GM12878 (cell line): ENCODE measurements at regions not wholly inside any gene's neighbourhood (a gene's known extent, or its start where the extent isn't known, plus 50 kb on each side); places are given as distances from the start of the nearest gene placed in this dataset.

Experiments
- ATAC-seq: fragments of 200-7000 bp; cut with Tn5 transposase; 3 replicates; pipeline ENCODE4 v1.9.1; 2020; ENCODE audit warnings: mild to moderate bottlenecking, moderate library complexity
- BruUV-seq: library from RNA; stranded (reverse); fragments of 400-500 nt; replicated peaks from 2 replicates; lab custom pipeline; 2021; lab: Mats Ljungman, UMichigan
- CTCF ChIA-PET: fragments of 300-600 bp; sonication (Branson Sonifier 250); formaldehyde crosslinking; extraction: SDS; loops from one replicate; lab custom pipeline; 2021; ENCODE audit warnings: inconsistent platforms; lab: Yijun Ruan, JAX
- POLR2A ChIA-PET: fragments of 350-600 bp; formaldehyde crosslinking; extraction: SDS; loops from one replicate; lab custom pipeline; 2021; ENCODE audit warnings: inconsistent platforms; lab: Charles Lee
- RAD21 ChIA-PET: fragments of 300-600 bp; sonication (Branson Sonifier 250); formaldehyde crosslinking; loops from one replicate; lab custom pipeline; 2023; ENCODE audit warnings: antibody characterized with exemption; ENCODE audit not compliant: unreplicated experiment; lab: Charles Lee
- SMC1A ChIA-PET: fragments of 300-600 bp; sonication (Branson Sonifier 250); formaldehyde crosslinking; loops from one replicate; lab custom pipeline; 2023; ENCODE audit not compliant: unreplicated experiment, uncharacterized antibody; lab: Charles Lee
- DNase-seq: peaks from one replicate; pipeline ENCODE4 v3.0.0-alpha.2; 2011; ENCODE audit warnings: low read depth, low spot score
- FAIRE-seq: peaks from 3 replicates; lab custom pipeline; 2011; peaks lifted over from hg19 to GRCh38; lab: Jason Lieb, UNC
- H2AFZ ChIP-seq: 2 replicates; pipeline ENCODE4 v1.6.0; 2011; ENCODE audit warnings: low read depth, low read length, control low read depth; ENCODE audit not compliant: control insufficient read depth
- H3K27ac ChIP-seq: 2 replicates; pipeline ENCODE4 v1.5.1; 2011; ENCODE audit warnings: control low read depth; ENCODE audit not compliant: control insufficient read depth, insufficient read depth
- H3K27me3 ChIP-seq, 2 experiments: replicated peaks in 1 of 2; 2 replicates each; pipeline versions ENCODE4 v1.6.0 to v1.6.1; 2011; ENCODE audit warnings: low read length in 1 of 2; ENCODE audit not compliant: control insufficient read depth in 2 of 2, insufficient read depth in 2 of 2
- H3K36me3 ChIP-seq, 2 experiments: 2 replicates each; pipeline ENCODE4 v1.5.1; 2011; ENCODE audit warnings: low read length in 1 of 2; ENCODE audit not compliant: control insufficient read depth in 2 of 2, insufficient read depth in 2 of 2
- H3K4me1 ChIP-seq: 2 replicates; pipeline ENCODE4 v1.6.1; 2011; ENCODE audit warnings: mild to moderate bottlenecking, low read length, moderate library complexity, mixed read lengths; ENCODE audit not compliant: control insufficient read depth, insufficient read depth
- H3K4me2 ChIP-seq: 2 replicates; pipeline ENCODE4 v1.6.0; 2011; ENCODE audit warnings: control low read depth; ENCODE audit not compliant: control insufficient read depth, insufficient read depth
- H3K4me3 ChIP-seq: fragments of 200-600 bp; sonication (generic); 2 replicates; pipeline ENCODE4 v1.5.1; 2016
- H3K79me2 ChIP-seq: 2 replicates; pipeline ENCODE4 v1.6.0; 2011; ENCODE audit warnings: low read length; ENCODE audit not compliant: control insufficient read depth, insufficient read depth
- H3K9ac ChIP-seq: 2 replicates; pipeline ENCODE4 v1.8.0; 2011; ENCODE audit warnings: low read length, control low read depth, mixed read lengths; ENCODE audit not compliant: control insufficient read depth, insufficient read depth
- H3K9me3 ChIP-seq: replicated peaks from 3 replicates; pipeline ENCODE4 v1.5.1; 2011; ENCODE audit warnings: mild to moderate bottlenecking, low read length; ENCODE audit not compliant: control insufficient read depth, insufficient read depth
- H4K20me1 ChIP-seq: 2 replicates; pipeline ENCODE4 v1.6.0; 2011; ENCODE audit not compliant: control insufficient read depth, insufficient read depth
- BCL11A ChIP-seq: IDR thresholded peaks from 2 replicates; pipeline ENCODE4 v1.6.1; 2011; ENCODE audit warnings: low read depth, low read length
- CHD2 ChIP-seq: IDR thresholded peaks from 2 replicates; pipeline ENCODE4 v1.6.1; 2011; ENCODE audit warnings: low read depth, low read length, improper control_type of control experiment, borderline replicate concordance
- EED ChIP-seq: sonication (generic); IDR thresholded peaks from 2 replicates; pipeline ENCODE4 v1.6.1; 2016; ENCODE audit warnings: antibody characterized with exemption, low read depth
- EGR1 ChIP-seq, 2 experiments: IDR thresholded peaks; 1 replicate in 1 of 2; 2 replicates in 1 of 2; pipeline ENCODE4 v1.6.1; 2011 to 2012; ENCODE audit warnings: low read depth in 2 of 2, low read length in 2 of 2, borderline replicate concordance in 1 of 2, mild to moderate bottlenecking in 1 of 2, moderate library complexity in 1 of 2
- GABPA ChIP-seq: IDR thresholded peaks from 2 replicates; pipeline ENCODE4 v1.6.1; 2014; ENCODE audit warnings: antibody characterized with exemption, low read depth, mild to moderate bottlenecking, inconsistent platforms
- NR2F1 ChIP-seq: fragments of 450-650 bp; conservative IDR thresholded peaks from 2 replicates; pipeline ENCODE4 v1.6.1; 2017; ENCODE audit warnings: mild to moderate bottlenecking
- PAX5 ChIP-seq: IDR thresholded peaks from 2 replicates; pipeline ENCODE4 v1.6.1; 2011; ENCODE audit warnings: low read depth, low read length, borderline replicate concordance
- RAD21 ChIP-seq: IDR thresholded peaks from 2 replicates; pipeline ENCODE4 v1.6.1; 2011; ENCODE audit warnings: mild to moderate bottlenecking, low read depth, low read length, moderate library complexity; ENCODE audit not compliant: insufficient read depth
- SMAD5 ChIP-seq: IDR thresholded peaks from 2 replicates; pipeline ENCODE4 v1.6.1; 2016; ENCODE audit warnings: antibody characterized with exemption, low read depth
- SUZ12 ChIP-seq: fragments of 200-600 bp; sonication (generic); IDR thresholded peaks from one replicate; pipeline ENCODE4 v1.6.1; 2018; ENCODE audit warnings: antibody characterized with exemption, mild to moderate bottlenecking; ENCODE audit not compliant: unreplicated experiment
- TAF1 ChIP-seq: IDR thresholded peaks from 2 replicates; pipeline ENCODE4 v1.6.1; 2011; ENCODE audit warnings: mild to moderate bottlenecking, low read depth, low read length, borderline replicate concordance
- TCF12 ChIP-seq: IDR thresholded peaks from 2 replicates; pipeline ENCODE4 v1.6.1; 2011; ENCODE audit warnings: low read depth, mild to moderate bottlenecking, low read length
- TCF3 ChIP-seq: IDR thresholded peaks from 2 replicates; pipeline ENCODE4 v1.6.1; 2012; ENCODE audit warnings: low read depth, mild to moderate bottlenecking, low read length, borderline replicate concordance; ENCODE audit not compliant: insufficient read depth
- ZNF384 ChIP-seq: IDR thresholded peaks from 2 replicates; pipeline ENCODE4 v1.6.1; 2012; ENCODE audit warnings: low read depth, mild to moderate bottlenecking, low read length, improper control_type of control experiment, borderline replicate concordance
- ZZZ3 ChIP-seq: IDR thresholded peaks from 2 replicates; pipeline ENCODE4 v1.6.1; 2011; ENCODE audit warnings: low read depth; ENCODE audit not compliant: control insufficient read depth, insufficient read length
- WGBS: methylation state at CpG from one replicate; pipeline ENCODE4 v1.1.6; 2016; ENCODE audit warnings: low lambda C conversion rate; ENCODE audit not compliant: insufficient replicate concordance, insufficient coverage; ENCODE audit errors: missing lambda C conversion rate; 5-methylcytosine and 5-hydroxymethylcytosine counted together
- in situ Hi-C: fragments of 300-500 bp; cut with MboI; formaldehyde crosslinking; loops from 9 replicates; pipeline ENCODE4 v1.14.3; 2018; ENCODE audit warnings: mixed read lengths
- intact Hi-C: fragments of 100-400 bp; cut with micrococcal nuclease; formaldehyde crosslinking; loops from one replicate; pipeline ENCODE4 v1.14.2; 2022; ENCODE audit not compliant: unreplicated experiment
- TF ChIP-seq, protein P1 (sequence below): fragments of 450-650 bp; IDR thresholded peaks from 2 replicates; pipeline ENCODE4 v1.6.1; 2017; ENCODE audit warnings: mild to moderate bottlenecking, low read depth, inconsistent platforms; ENCODE audit not compliant: poor library complexity, severe bottlenecking

GRCh38 chr4:156422576-156422975 lies 468.9 kb upstream of the CTSO start:
- TF ChIP-seq NR2F1 (no peak), ZZZ3 (no peak), GABPA (no peak), PAX5 (no peak), TCF3 (no peak), ZNF384 (no peak), CHD2 (no peak), EGR1 (IDR thresholded peaks at IDR 0.05; ENCODE audit: borderline replicate concordance in 1 of 2, low read depth in 2 of 2, low read length in 2 of 2) (no peak), TCF12 (no peak), BCL11A (no peak), EED (no peak), SMAD5 (no peak), RAD21 (no peak), TAF1 (no peak), SUZ12 (no peak)
- TF ChIP-seq, protein P1, sequence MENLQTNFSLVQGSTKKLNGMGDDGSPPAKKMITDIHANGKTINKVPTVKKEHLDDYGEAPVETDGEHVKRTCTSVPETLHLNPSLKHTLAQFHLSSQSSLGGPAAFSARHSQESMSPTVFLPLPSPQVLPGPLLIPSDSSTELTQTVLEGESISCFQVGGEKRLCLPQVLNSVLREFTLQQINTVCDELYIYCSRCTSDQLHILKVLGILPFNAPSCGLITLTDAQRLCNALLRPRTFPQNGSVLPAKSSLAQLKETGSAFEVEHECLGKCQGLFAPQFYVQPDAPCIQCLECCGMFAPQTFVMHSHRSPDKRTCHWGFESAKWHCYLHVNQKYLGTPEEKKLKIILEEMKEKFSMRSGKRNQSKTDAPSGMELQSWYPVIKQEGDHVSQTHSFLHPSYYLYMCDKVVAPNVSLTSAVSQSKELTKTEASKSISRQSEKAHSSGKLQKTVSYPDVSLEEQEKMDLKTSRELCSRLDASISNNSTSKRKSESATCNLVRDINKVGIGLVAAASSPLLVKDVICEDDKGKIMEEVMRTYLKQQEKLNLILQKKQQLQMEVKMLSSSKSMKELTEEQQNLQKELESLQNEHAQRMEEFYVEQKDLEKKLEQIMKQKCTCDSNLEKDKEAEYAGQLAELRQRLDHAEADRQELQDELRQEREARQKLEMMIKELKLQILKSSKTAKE, result no peak
- 0% methylated on average over 1 of the region's 1 CpG for WGBS

More at GRCh38 chr4:156422576-156422975, 468.9 kb upstream of the CTSO start:
- DNase-seq, result no peak
- BruUV-seq, result no TSS peak
- Histone ChIP-seq H3K9ac (no peak overlapping the region), H2AFZ (no peak overlapping the region), H3K27ac (no peak overlapping the region), H3K4me1 (no peaks in the 10 kb centered on the region), H3K4me2 (no peak overlapping the region), H4K20me1 (no peaks in the 10 kb centered on the region), H3K79me2 (no peaks in the 10 kb centered on the region), H3K9me3 (no peaks in the 10 kb centered on the region), H3K4me3 (no peak overlapping the region), H3K36me3 (no peaks in the 10 kb centered on the region), H3K27me3 (no peaks in the 10 kb centered on the region)
- RAD21 ChIA-PET, result no interaction called here
- SMC1A ChIA-PET, result no interaction called here
- POLR2A ChIA-PET, result no interaction called here
- intact Hi-C loops, result no loop called here
- in situ Hi-C loops, result no loop called here
- CTCF ChIA-PET, result no interaction called here
- no peak for FAIRE-seq
- no peak for ATAC-seq
